ENCODE measurements at regions not wholly inside any gene's neighbourhood (a gene's known extent, or its start where the extent isn't known, plus 50 kb on each side); places are given as distances from the start of the nearest gene placed in this dataset.

- DNase-seq: no peak
- Mint-ChIP-seq H3K27me3 (ENCODE audit: low read depth) (no peaks in the 10 kb centered on the region), H3K4me1 (ENCODE audit: low read depth) (no peaks in the 10 kb centered on the region), H3K36me3 (ENCODE audit: insufficient read depth) (no peaks in the 10 kb centered on the region), H3K9me3 (no peaks in the 10 kb centered on the region), H3K4me3 (no peak overlapping the region)
- no peak for ATAC-seq
These were observed 986.4 kb downstream of the NLGN4X start for GRCh38 chrX:5242091-5242790.

- H3K4me1 Mint-ChIP-seq (ENCODE audit: low read depth): no peaks in the 10 kb centered on the region
- H3K4me3 Mint-ChIP-seq: no peak overlapping the region
- ATAC-seq (no peak), DNase-seq (no peak)
- no peaks in the 10 kb centered on the region for H3K27me3 Mint-ChIP-seq (ENCODE audit: low read depth)
- H3K9me3 Mint-ChIP-seq: peaks cover 3% of the 10 kb centered on the region
- no peaks in the 10 kb centered on the region for H3K36me3 Mint-ChIP-seq (ENCODE audit: insufficient read depth)
These were observed 991.9 kb downstream of the NLGN4X start for GRCh38 chrX:5236749-5237148.

GRCh38 chrX:5236096-5236495, 992.6 kb downstream of the NLGN4X start:
- Mint-ChIP-seq H3K4me1 (ENCODE audit: low read depth) (no peaks in the 10 kb centered on the region), H3K36me3 (ENCODE audit: insufficient read depth) (no peaks in the 10 kb centered on the region), H3K9me3 (peaks cover 3% of the 10 kb centered on the region), H3K27me3 (ENCODE audit: low read depth) (no peaks in the 10 kb centered on the region), H3K4me3 (no peak overlapping the region)
- DNase-seq: no peak
- no peak for ATAC-seq

- H3K4me3 Mint-ChIP-seq: no peak overlapping the region
- no peaks in the 10 kb centered on the region for H3K27me3 Mint-ChIP-seq (ENCODE audit: low read depth)
- H3K9me3 Mint-ChIP-seq: peaks cover 3% of the 10 kb centered on the region
- H3K4me1 Mint-ChIP-seq (ENCODE audit: low read depth): no peaks in the 10 kb centered on the region
- ATAC-seq (no peak), DNase-seq (no peak)
- no peaks in the 10 kb centered on the region for H3K36me3 Mint-ChIP-seq (ENCODE audit: insufficient read depth)
These were observed 994.8 kb downstream of the NLGN4X start for GRCh38 chrX:5233830-5234229.

- no peak for ATAC-seq
- Mint-ChIP-seq H3K9me3 (peaks cover 22% of the 10 kb centered on the region), H3K4me1 (ENCODE audit: low read depth) (no peaks in the 10 kb centered on the region), H3K4me3 (no peak overlapping the region), H3K36me3 (ENCODE audit: insufficient read depth) (no peaks in the 10 kb centered on the region), H3K27me3 (ENCODE audit: low read depth) (no peaks in the 10 kb centered on the region)
- no peak for DNase-seq
These were observed 1008.2 kb downstream of the NLGN4X start for GRCh38 chrX:5220421-5220820.

- no peaks in the 10 kb centered on the region for H3K4me1 Mint-ChIP-seq (ENCODE audit: low read depth)
- no peaks in the 10 kb centered on the region for H3K9me3 Mint-ChIP-seq
- H3K36me3 Mint-ChIP-seq (ENCODE audit: insufficient read depth): no peaks in the 10 kb centered on the region
- no peak overlapping the region for H3K4me3 Mint-ChIP-seq
- H3K27me3 Mint-ChIP-seq (ENCODE audit: low read depth): no peaks in the 10 kb centered on the region
- no peak for ATAC-seq
- no peak for DNase-seq
These were observed 1033.9 kb downstream of the NLGN4X start for GRCh38 chrX:5194806-5195205.

- no peaks in the 10 kb centered on the region for H3K36me3 Mint-ChIP-seq (ENCODE audit: insufficient read depth)
- no peaks in the 10 kb centered on the region for H3K27me3 Mint-ChIP-seq (ENCODE audit: low read depth)
- no peak for ATAC-seq
- DNase-seq: no peak
- no peaks in the 10 kb centered on the region for H3K4me1 Mint-ChIP-seq (ENCODE audit: low read depth)
- no peak overlapping the region for H3K4me3 Mint-ChIP-seq
- peaks cover 13% of the 10 kb centered on the region for H3K9me3 Mint-ChIP-seq
These were observed 1048.4 kb downstream of the NLGN4X start for GRCh38 chrX:5180135-5180741.

- DNase-seq: no peak
- no peaks in the 10 kb centered on the region for H3K4me1 Mint-ChIP-seq (ENCODE audit: low read depth)
- no peaks in the 10 kb centered on the region for H3K36me3 Mint-ChIP-seq (ENCODE audit: insufficient read depth)
- H3K4me3 Mint-ChIP-seq: no peak overlapping the region
- no peak for ATAC-seq
- no peaks in the 10 kb centered on the region for H3K27me3 Mint-ChIP-seq (ENCODE audit: low read depth)
- H3K9me3 Mint-ChIP-seq: peaks cover 5% of the 10 kb centered on the region
These were observed 1051.9 kb downstream of the NLGN4X start for GRCh38 chrX:5176766-5177165.

- Mint-ChIP-seq H3K36me3 (ENCODE audit: insufficient read depth) (no peaks in the 10 kb centered on the region), H3K27me3 (ENCODE audit: low read depth) (no peaks in the 10 kb centered on the region), H3K4me3 (no peak overlapping the region), H3K4me1 (ENCODE audit: low read depth) (no peaks in the 10 kb centered on the region), H3K9me3 (no peaks in the 10 kb centered on the region)
- DNase-seq (no peak), ATAC-seq (no peak)
These were observed 1065.0 kb downstream of the NLGN4X start for GRCh38 chrX:5163663-5164062.

GRCh38 chrX:5155301-5155700, 1073.4 kb downstream of the NLGN4X start:
- H3K27me3 Mint-ChIP-seq (ENCODE audit: low read depth): no peaks in the 10 kb centered on the region
- H3K4me1 Mint-ChIP-seq (ENCODE audit: low read depth): no peaks in the 10 kb centered on the region
- no peak overlapping the region for H3K4me3 Mint-ChIP-seq
- H3K36me3 Mint-ChIP-seq (ENCODE audit: insufficient read depth): no peaks in the 10 kb centered on the region
- H3K9me3 Mint-ChIP-seq: no peaks in the 10 kb centered on the region
- ATAC-seq (no peak), DNase-seq (no peak)

- ATAC-seq (no peak), DNase-seq (no peak)
- H3K4me3 Mint-ChIP-seq: no peak overlapping the region
- H3K9me3 Mint-ChIP-seq: peaks cover 8% of the 10 kb centered on the region
- H3K27me3 Mint-ChIP-seq (ENCODE audit: low read depth): no peaks in the 10 kb centered on the region
- no peaks in the 10 kb centered on the region for H3K36me3 Mint-ChIP-seq (ENCODE audit: insufficient read depth)
- H3K4me1 Mint-ChIP-seq (ENCODE audit: low read depth): no peaks in the 10 kb centered on the region
These were observed 1082.7 kb downstream of the NLGN4X start for GRCh38 chrX:5145957-5146356.

- Mint-ChIP-seq H3K27me3 (ENCODE audit: low read depth) (no peaks in the 10 kb centered on the region), H3K36me3 (ENCODE audit: insufficient read depth) (no peaks in the 10 kb centered on the region), H3K4me3 (no peak overlapping the region), H3K4me1 (ENCODE audit: low read depth) (no peaks in the 10 kb centered on the region), H3K9me3 (peaks cover 8% of the 10 kb centered on the region)
- DNase-seq (no peak), ATAC-seq (no peak)
These were observed 1086.0 kb downstream of the NLGN4X start for GRCh38 chrX:5142644-5143043.

GRCh38 chrX:5122181-5122678, 1106.4 kb downstream of the NLGN4X start:
- Mint-ChIP-seq H3K4me3 (no peak overlapping the region), H3K9me3 (peaks cover 5% of the 10 kb centered on the region), H3K36me3 (ENCODE audit: insufficient read depth) (no peaks in the 10 kb centered on the region), H3K27me3 (ENCODE audit: low read depth) (no peaks in the 10 kb centered on the region), H3K4me1 (ENCODE audit: low read depth) (no peaks in the 10 kb centered on the region)
- no peak for ATAC-seq
- DNase-seq: no peak

- Mint-ChIP-seq H3K4me1 (ENCODE audit: low read depth) (no peaks in the 10 kb centered on the region), H3K36me3 (ENCODE audit: insufficient read depth) (no peaks in the 10 kb centered on the region), H3K9me3 (peaks cover 4% of the 10 kb centered on the region), H3K4me3 (no peak overlapping the region), H3K27me3 (ENCODE audit: low read depth) (no peaks in the 10 kb centered on the region)
- DNase-seq (no peak), ATAC-seq (no peak)
These were observed 1110.9 kb downstream of the NLGN4X start for GRCh38 chrX:5117816-5118215.

GRCh38 chrX:5113128-5113527, 1115.5 kb downstream of the NLGN4X start:
- H3K4me3 Mint-ChIP-seq: no peak overlapping the region
- H3K27me3 Mint-ChIP-seq (ENCODE audit: low read depth): no peaks in the 10 kb centered on the region
- no peaks in the 10 kb centered on the region for H3K4me1 Mint-ChIP-seq (ENCODE audit: low read depth)
- ATAC-seq (no peak), DNase-seq (no peak)
- H3K9me3 Mint-ChIP-seq: peaks cover 4% of the 10 kb centered on the region
- no peaks in the 10 kb centered on the region for H3K36me3 Mint-ChIP-seq (ENCODE audit: insufficient read depth)
